GM19351 (cell line): ENCODE measurements at regions not wholly inside any gene's neighbourhood (a gene's known extent, or its start where the extent isn't known, plus 50 kb on each side); places are given as distances from the start of the nearest gene placed in this dataset.

ENCODE experiments used
- ATAC-seq: cut with Tn5 transposase; IDR thresholded peaks from one replicate; pipeline ENCODE4 v1.9.1; 2021; ENCODE audit warnings: mild to moderate bottlenecking, moderate library complexity; ENCODE audit not compliant: unreplicated experiment

GRCh38 chr20:59547596-59547995 is 56.7 kb upstream of the PHACTR3 start:
- ATAC-seq, result no peak
